ENCODE measurements at regions not wholly inside any gene's neighbourhood (a gene's known extent, or its start where the extent isn't known, plus 50 kb on each side); places are given as distances from the start of the nearest gene placed in this dataset.

- no peak overlapping the region for H3K9ac ChIP-seq (ENCODE audit: low read length)
- WGBS (ENCODE audit: extremely low coverage, insufficient coverage, insufficient read length) = no CpG with 5 or more reads among the region's 9 CpGs
These were observed 315.2 kb upstream of the ACO1 start for GRCh38 chr9:32069169-32069813.

GRCh38 chr9:32069969-32070368, 314.5 kb upstream of the ACO1 start:
- no peak overlapping the region for H4K91ac ChIP-seq (ENCODE audit: low read depth, low read length)
- H2BK12ac ChIP-seq (ENCODE audit: low read length) = no peak overlapping the region
- H3K18ac ChIP-seq (ENCODE audit: low read length) = no peak overlapping the region
- H2BK120ac ChIP-seq (ENCODE audit: insufficient read depth, low read length, poor library complexity) = no peak overlapping the region
- H3K79me2 ChIP-seq (ENCODE audit: control insufficient read depth, insufficient read depth, low read length, poor library complexity) = no peaks in the 10 kb centered on the region
- no peak overlapping the region for H3K23ac ChIP-seq (ENCODE audit: low read length)
- no peak overlapping the region for H3K4me3 ChIP-seq (ENCODE audit: low read depth, low read length)
- H3K9me3 ChIP-seq (ENCODE audit: insufficient read depth, low read depth, low read length) = no peaks in the 10 kb centered on the region
- WGBS (ENCODE audit: extremely low coverage, insufficient coverage, insufficient read length) = no CpG with 5 or more reads among the region's 5 CpGs
- no peaks in the 10 kb centered on the region for H3K27me3 ChIP-seq (ENCODE audit: insufficient read depth, low read length)
- H4K8ac ChIP-seq (ENCODE audit: low read depth, low read length) = no peak overlapping the region
- H3K4ac ChIP-seq (ENCODE audit: low read depth, low read length) = no peak overlapping the region
- no peak overlapping the region for H4K12ac ChIP-seq (ENCODE audit: low read depth, low read length)
- DNase-seq = no peak
- H2AFZ ChIP-seq (ENCODE audit: insufficient read depth, low read length, poor library complexity) = no peak overlapping the region
- no peaks in the 10 kb centered on the region for H3K4me1 ChIP-seq (ENCODE audit: control insufficient read depth in 1 of 2, insufficient read depth in 2 of 2, low read length in 2 of 2)
- no peaks in the 10 kb centered on the region for H3K79me1 ChIP-seq (ENCODE audit: low read length)
- no peak overlapping the region for H3K4me2 ChIP-seq (ENCODE audit: low read length)
- H2BK5ac ChIP-seq (ENCODE audit: low read depth, low read length, poor library complexity) = no peak overlapping the region
- no peaks in the 10 kb centered on the region for H3K36me3 ChIP-seq (ENCODE audit: control insufficient read depth in 1 of 2, insufficient read depth in 2 of 2, low read length in 2 of 2)
- H3K9ac ChIP-seq (ENCODE audit: low read length) = no peak overlapping the region
- no peak overlapping the region for H2AK5ac ChIP-seq (ENCODE audit: low read length)
- H3K27ac ChIP-seq (ENCODE audit: low read depth, low read length) = no peak overlapping the region
- H3K14ac ChIP-seq (ENCODE audit: low read length) = no peak overlapping the region

More at GRCh38 chr9:32069169-32069813, 315.2 kb upstream of the ACO1 start:
- Histone ChIP-seq H3K4me3 (ENCODE audit: low read depth, low read length) (no peak overlapping the region), H3K18ac (ENCODE audit: low read length) (no peak overlapping the region), H4K91ac (ENCODE audit: low read depth, low read length) (no peak overlapping the region), H3K27ac (ENCODE audit: low read depth, low read length) (no peak overlapping the region), H3K4ac (ENCODE audit: low read depth, low read length) (no peak overlapping the region), H3K36me3 (ENCODE audit: control insufficient read depth in 1 of 2, insufficient read depth in 2 of 2, low read length in 2 of 2) (no peaks in the 10 kb centered on the region), H2AFZ (ENCODE audit: insufficient read depth, low read length, poor library complexity) (no peak overlapping the region), H4K8ac (ENCODE audit: low read depth, low read length) (no peak overlapping the region), H2AK5ac (ENCODE audit: low read length) (no peak overlapping the region), H2BK5ac (ENCODE audit: low read depth, low read length, poor library complexity) (no peak overlapping the region), H3K79me1 (ENCODE audit: low read length) (no peaks in the 10 kb centered on the region), H2BK120ac (ENCODE audit: insufficient read depth, low read length, poor library complexity) (no peak overlapping the region), H3K79me2 (ENCODE audit: control insufficient read depth, insufficient read depth, low read length, poor library complexity) (no peaks in the 10 kb centered on the region), H2BK12ac (ENCODE audit: low read length) (no peak overlapping the region), H3K9me3 (ENCODE audit: insufficient read depth, low read depth, low read length) (no peaks in the 10 kb centered on the region), H4K12ac (ENCODE audit: low read depth, low read length) (no peak overlapping the region), H3K23ac (ENCODE audit: low read length) (no peak overlapping the region), H3K27me3 (ENCODE audit: insufficient read depth, low read length) (no peaks in the 10 kb centered on the region), H3K14ac (ENCODE audit: low read length) (no peak overlapping the region), H3K4me2 (ENCODE audit: low read length) (no peak overlapping the region), H3K4me1 (ENCODE audit: control insufficient read depth in 1 of 2, insufficient read depth in 2 of 2, low read length in 2 of 2) (no peaks in the 10 kb centered on the region)
- no peak for DNase-seq

GRCh38 chr9:32072570-32072969, 311.9 kb upstream of the ACO1 start:
- Histone ChIP-seq H2BK120ac (ENCODE audit: insufficient read depth, low read length, poor library complexity) (no peak overlapping the region), H3K4me3 (ENCODE audit: low read depth, low read length) (no peak overlapping the region), H3K9ac (ENCODE audit: low read length) (no peak overlapping the region), H3K9me3 (ENCODE audit: insufficient read depth, low read depth, low read length) (no peaks in the 10 kb centered on the region), H2AFZ (ENCODE audit: insufficient read depth, low read length, poor library complexity) (no peak overlapping the region), H3K4ac (ENCODE audit: low read depth, low read length) (no peak overlapping the region), H3K27me3 (ENCODE audit: insufficient read depth, low read length) (no peaks in the 10 kb centered on the region), H3K23ac (ENCODE audit: low read length) (no peak overlapping the region), H4K91ac (ENCODE audit: low read depth, low read length) (no peak overlapping the region), H3K79me1 (ENCODE audit: low read length) (no peaks in the 10 kb centered on the region), H4K8ac (ENCODE audit: low read depth, low read length) (no peak overlapping the region), H3K79me2 (ENCODE audit: control insufficient read depth, insufficient read depth, low read length, poor library complexity) (no peaks in the 10 kb centered on the region), H3K36me3 (ENCODE audit: control insufficient read depth in 1 of 2, insufficient read depth in 2 of 2, low read length in 2 of 2) (no peaks in the 10 kb centered on the region), H2BK12ac (ENCODE audit: low read length) (no peak overlapping the region), H4K12ac (ENCODE audit: low read depth, low read length) (no peak overlapping the region), H3K18ac (ENCODE audit: low read length) (no peak overlapping the region), H3K27ac (ENCODE audit: low read depth, low read length) (no peak overlapping the region), H2BK5ac (ENCODE audit: low read depth, low read length, poor library complexity) (no peak overlapping the region), H3K14ac (ENCODE audit: low read length) (no peak overlapping the region), H2AK5ac (ENCODE audit: low read length) (no peak overlapping the region), H3K4me1 (ENCODE audit: control insufficient read depth in 1 of 2, insufficient read depth in 2 of 2, low read length in 2 of 2) (no peaks in the 10 kb centered on the region), H3K4me2 (ENCODE audit: low read length) (no peak overlapping the region)
- peak; percentile 2 to 52 for DNase-seq
- no CpG with 5 or more reads among the region's 2 CpGs for WGBS (ENCODE audit: extremely low coverage, insufficient coverage, insufficient read length)

- Histone ChIP-seq H3K4me2 (ENCODE audit: low read length) (no peak overlapping the region), H3K9me3 (ENCODE audit: insufficient read depth, low read depth, low read length) (no peaks in the 10 kb centered on the region), H3K18ac (ENCODE audit: low read length) (no peak overlapping the region), H4K12ac (ENCODE audit: low read depth, low read length) (no peak overlapping the region), H4K8ac (ENCODE audit: low read depth, low read length) (no peak overlapping the region), H2BK12ac (ENCODE audit: low read length) (no peak overlapping the region), H3K23ac (ENCODE audit: low read length) (no peak overlapping the region), H3K79me1 (ENCODE audit: low read length) (no peaks in the 10 kb centered on the region), H3K14ac (ENCODE audit: low read length) (no peak overlapping the region), H3K36me3 (ENCODE audit: control insufficient read depth in 1 of 2, insufficient read depth in 2 of 2, low read length in 2 of 2) (no peaks in the 10 kb centered on the region), H2AK5ac (ENCODE audit: low read length) (no peak overlapping the region), H3K4me3 (ENCODE audit: low read depth, low read length) (no peak overlapping the region), H2BK5ac (ENCODE audit: low read depth, low read length, poor library complexity) (no peak overlapping the region), H3K79me2 (ENCODE audit: control insufficient read depth, insufficient read depth, low read length, poor library complexity) (no peaks in the 10 kb centered on the region), H3K4me1 (ENCODE audit: control insufficient read depth in 1 of 2, insufficient read depth in 2 of 2, low read length in 2 of 2) (no peaks in the 10 kb centered on the region), H3K9ac (ENCODE audit: low read length) (no peak overlapping the region), H4K91ac (ENCODE audit: low read depth, low read length) (no peak overlapping the region), H3K4ac (ENCODE audit: low read depth, low read length) (no peak overlapping the region), H3K27ac (ENCODE audit: low read depth, low read length) (no peak overlapping the region), H3K27me3 (ENCODE audit: insufficient read depth, low read length) (no peaks in the 10 kb centered on the region), H2BK120ac (ENCODE audit: insufficient read depth, low read length, poor library complexity) (no peak overlapping the region), H2AFZ (ENCODE audit: insufficient read depth, low read length, poor library complexity) (no peak overlapping the region)
- WGBS (ENCODE audit: extremely low coverage, insufficient coverage, insufficient read length) = no CpG with 5 or more reads among the region's 1 CpG
- DNase-seq = no peak
These were observed 292.4 kb upstream of the ACO1 start for GRCh38 chr9:32092031-32092430.
